WERI-Rb-1 (cell line): ENCODE measurements at regions not wholly inside any gene's neighbourhood (a gene's known extent, or its start where the extent isn't known, plus 50 kb on each side); places are given as distances from the start of the nearest gene placed in this dataset.

Experiments
- DNase-seq: peaks from one replicate; pipeline ENCODE4 v3.0.0-alpha.2; 2020
- H3K27ac ChIP-seq: fragments of 250-450 bp; sonication (Bioruptor Pico); 2 replicates; pipeline ENCODE4 v1.5.1; 2020; ENCODE audit warnings: mild to moderate bottlenecking, moderate library complexity
- H3K27me3 ChIP-seq: fragments of 250-450 bp; sonication (Bioruptor Pico); 2 replicates; pipeline ENCODE4 v1.5.1; 2021; ENCODE audit warnings: mild to moderate bottlenecking, low read depth, moderate library complexity; ENCODE audit not compliant: insufficient read depth, severe bottlenecking
- H3K36me3 ChIP-seq: fragments of 250-450 bp; sonication (Bioruptor Pico); 2 replicates; pipeline ENCODE4 v1.5.1; 2020; ENCODE audit warnings: mild to moderate bottlenecking, moderate library complexity
- H3K4me3 ChIP-seq: 2 replicates; pipeline ENCODE4 v1.5.1; 2011; ENCODE audit warnings: low read depth, mild to moderate bottlenecking, control low read depth, low read length
- H3K9me3 ChIP-seq: fragments of 250-450 bp; sonication (Bioruptor Pico); 2 replicates; pipeline ENCODE4 v1.5.1; 2021; ENCODE audit warnings: mild to moderate bottlenecking, moderate library complexity; ENCODE audit not compliant: severe bottlenecking
- CTCF ChIP-seq: IDR thresholded peaks from 2 replicates; pipeline ENCODE4 v1.5.1; 2011; ENCODE audit warnings: low read depth, mild to moderate bottlenecking, control low read depth, inconsistent platforms, low read length

- Histone ChIP-seq H3K9me3 (no peaks in the 10 kb centered on the region), H3K4me3 (no peak overlapping the region), H3K27me3 (no peaks in the 10 kb centered on the region), H3K36me3 (no peaks in the 10 kb centered on the region), H3K27ac (no peak overlapping the region)
- DNase-seq, result no peak
- TF ChIP-seq CTCF, result no peak
Observed at GRCh38 chr13:76512721-76513145, 373.5 kb downstream of the KCTD12 start.

DNA sequence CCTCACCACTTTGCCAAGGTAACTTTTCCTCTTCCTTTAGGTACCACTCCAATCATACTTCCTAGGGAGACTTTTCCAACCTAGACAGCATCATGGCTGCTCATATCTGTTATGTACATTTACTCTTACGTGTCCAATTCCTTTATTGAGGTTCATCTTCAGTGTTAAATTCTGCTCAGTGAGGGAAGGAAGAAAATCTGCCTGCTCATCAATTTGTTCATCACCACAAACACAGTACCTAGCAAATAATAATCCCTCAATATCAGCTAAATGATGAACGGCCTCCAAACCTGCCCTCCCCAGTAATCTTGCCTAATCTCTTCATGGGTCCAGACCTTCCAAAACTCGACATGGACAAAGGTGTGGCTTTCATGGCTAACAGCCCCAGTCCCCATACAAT lies 380.8 kb downstream of the KCTD12 start:
- H3K9me3 ChIP-seq, result no peaks in the 10 kb centered on the region

DNA sequence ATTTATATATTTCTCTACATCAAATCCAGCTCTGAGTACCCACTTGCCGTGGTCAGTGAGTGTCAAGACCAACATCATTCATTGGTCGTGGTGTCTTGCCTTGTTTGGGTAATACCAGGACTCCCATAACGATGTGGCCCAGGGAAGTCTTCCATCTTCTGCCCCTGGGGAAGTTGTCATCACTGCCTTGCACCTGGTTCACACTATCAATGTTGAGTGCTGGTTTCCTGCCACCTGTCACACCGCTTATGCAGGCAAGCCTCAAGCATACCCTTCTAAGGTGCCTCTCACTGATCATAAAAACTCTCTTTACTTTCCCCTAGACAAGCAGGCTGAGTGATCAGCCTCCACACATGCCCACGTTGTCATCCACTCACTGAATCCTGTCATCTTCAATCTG lies 382.4 kb downstream of the KCTD12 start:
- Histone ChIP-seq H3K36me3 (no peaks in the 10 kb centered on the region), H3K27me3 (no peaks in the 10 kb centered on the region), H3K4me3 (no peak overlapping the region), H3K9me3 (no peaks in the 10 kb centered on the region), H3K27ac (no peak overlapping the region)
- no peak for DNase-seq
- TF ChIP-seq CTCF, result no peak

More for the DNA sequence above, 380.8 kb downstream of the KCTD12 start:
- no peak for TF ChIP-seq CTCF
- no peak for DNase-seq
- Histone ChIP-seq H3K4me3 (no peak overlapping the region), H3K36me3 (no peaks in the 10 kb centered on the region), H3K27ac (no peak overlapping the region), H3K27me3 (no peaks in the 10 kb centered on the region)

- DNase-seq, result no peak
- H3K27ac ChIP-seq, result no peak overlapping the region
- no peak for TF ChIP-seq CTCF
- H3K4me3 ChIP-seq, result no peak overlapping the region
- no peaks in the 10 kb centered on the region for H3K27me3 ChIP-seq
- no peaks in the 10 kb centered on the region for H3K36me3 ChIP-seq
- no peaks in the 10 kb centered on the region for H3K9me3 ChIP-seq
Observed at GRCh38 chr13:76503291-76503690, 382.9 kb downstream of the KCTD12 start.

GRCh38 chr13:76500894-76501293 lies 385.3 kb downstream of the KCTD12 start:
- H3K4me3 ChIP-seq, result no peak overlapping the region
- no peaks in the 10 kb centered on the region for H3K36me3 ChIP-seq
- no peak overlapping the region for H3K27ac ChIP-seq
- no peak for DNase-seq
- no peaks in the 10 kb centered on the region for H3K9me3 ChIP-seq
- H3K27me3 ChIP-seq, result no peaks in the 10 kb centered on the region
- TF ChIP-seq CTCF, result no peak

- Histone ChIP-seq H3K27me3 (no peaks in the 10 kb centered on the region), H3K4me3 (no peak overlapping the region), H3K36me3 (no peaks in the 10 kb centered on the region), H3K27ac (no peak overlapping the region), H3K9me3 (no peaks in the 10 kb centered on the region)
- DNase-seq, result no peak
- TF ChIP-seq CTCF, result no peak
Observed at GRCh38 chr13:76499891-76500290, 386.3 kb downstream of the KCTD12 start.
